ENCODE measurements at regions not wholly inside any gene's neighbourhood (a gene's known extent, or its start where the extent isn't known, plus 50 kb on each side); places are given as distances from the start of the nearest gene placed in this dataset. TPM values are rescaled to one million over a fixed set of nuclear protein-coding genes. Genes with fewer than 3 reads are reported as not detected.

DNA sequence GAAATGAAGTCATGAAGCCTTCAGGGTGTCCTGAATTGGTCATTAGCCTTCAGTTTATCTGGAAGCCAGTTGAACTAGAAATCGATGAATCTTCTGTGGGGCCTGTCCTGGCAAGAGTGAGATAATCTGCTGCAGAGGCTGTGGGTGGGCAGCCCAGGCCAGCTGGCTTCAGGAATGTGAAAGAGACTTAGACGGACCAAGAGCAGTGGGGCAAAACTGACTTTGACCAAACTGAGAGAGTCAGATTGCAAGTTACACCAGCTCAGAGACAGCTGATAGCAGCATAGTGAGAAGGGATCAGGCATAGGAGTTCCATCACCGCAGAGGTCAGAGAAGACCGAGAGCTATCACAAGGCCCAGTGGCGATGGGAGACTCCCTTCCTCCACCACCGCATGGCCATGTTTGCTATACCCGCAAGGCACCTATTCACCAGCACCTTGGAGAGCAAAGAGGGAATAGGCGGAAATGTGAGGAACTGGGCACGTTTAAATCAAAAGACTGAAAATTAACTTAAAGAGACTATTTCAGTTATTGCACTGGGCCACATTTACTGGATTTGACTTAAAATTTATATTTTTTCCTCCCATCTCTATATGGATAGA lies 50.0 kb upstream of the GLIS3 start:
- Histone ChIP-seq H3K4me3 (ENCODE audit: insufficient read depth in 1 of 2, low read depth in 1 of 2, low read length in 2 of 2) (no peak overlapping the region), H2BK5ac (ENCODE audit: low read depth, low read length, poor library complexity, severe bottlenecking) (no peak overlapping the region), H3K4me2 (ENCODE audit: low read length, poor library complexity, severe bottlenecking) (no peak overlapping the region), H3K27me3 (ENCODE audit: control insufficient read depth in 1 of 2, insufficient read depth in 1 of 2, low read length in 2 of 2) (no peaks in the 10 kb centered on the region), H3K18ac (ENCODE audit: low read depth in 1 of 2, low read length in 2 of 2) (no peak overlapping the region), H3K4me1 (ENCODE audit: control insufficient read depth, insufficient read depth, low read depth, low read length) (peaks cover 4% of the 10 kb centered on the region), H3K27ac (ENCODE audit: low read length, poor library complexity, severe bottlenecking) (no peak overlapping the region), H4K8ac (ENCODE audit: low read length) (no peak overlapping the region), H3K9me3 (ENCODE audit: control insufficient read depth, low read length) (no peaks in the 10 kb centered on the region), H2BK120ac (ENCODE audit: low read depth, low read length) (no peak overlapping the region), H2AK5ac (ENCODE audit: low read length, severe bottlenecking) (no peak overlapping the region), H3K9ac (ENCODE audit: low read length) (no peak overlapping the region), H3K23ac (ENCODE audit: low read length in 2 of 2) (no peak overlapping the region), H3K36me3 (ENCODE audit: control insufficient read depth in 1 of 2, insufficient read depth in 2 of 2, low read depth in 1 of 2, low read length in 2 of 2) (no peaks in the 10 kb centered on the region), H4K91ac (ENCODE audit: low read length) (no peak overlapping the region), H3K79me1 (replicated peaks; ENCODE audit: low read length, poor library complexity, severe bottlenecking) (no peaks in the 10 kb centered on the region), H3K4ac (ENCODE audit: low read depth in 1 of 2, low read length in 2 of 2) (no peak overlapping the region), H3K14ac (ENCODE audit: low read length in 2 of 2) (no peak overlapping the region), H2BK12ac (ENCODE audit: low read length in 2 of 2) (no peak overlapping the region), H2BK15ac (ENCODE audit: low read depth, poor library complexity, severe bottlenecking) (no peak overlapping the region), H2AFZ (ENCODE audit: low read depth, low read length) (no peak overlapping the region)
- no peak for DNase-seq
- WGBS, result 86% methylated on average over 3 of the region's 9 CpGs

Small RNA genes in the stretch of these regions (small RNA-seq; reads per million reads assigned to genes)
- not detected for gene RNU6-694P (ENCODE audit: low read depth)

All from mesenchymal stem cell (in vitro differentiated cells and primary cell).